Body of pancreas (tissue), 4 donors: ENCODE measurements at regions not wholly inside any gene's neighbourhood (a gene's known extent, or its start where the extent isn't known, plus 50 kb on each side); places are given as distances from the start of the nearest gene placed in this dataset.

ENCODE experiments used
- ATAC-seq: fragments of 150-250 bp; one replicate; pipeline ENCODE4 v1.9.1; 2016
- DNase-seq, 4 donors: peaks; one replicate each; pipeline ENCODE4 v3.0.0-alpha.2; 2019
- H3K27ac ChIP-seq, 4 donors: fragments of 200-600 bp; sonication (generic); 1 replicate in 3 of 4; 2 replicates in 1 of 4; pipeline versions ENCODE4 v1.5.1 to v1.6.1; 2016 to 2019; ENCODE audit warnings: mild to moderate bottlenecking in 1 of 4, mixed read lengths in 1 of 4, moderate library complexity in 1 of 4
- H3K27me3 ChIP-seq, 2 donors: fragments of 200-600 bp; sonication (generic); one replicate each; pipeline ENCODE4 v1.6.0; 2016; ENCODE audit warnings: mild to moderate bottlenecking in 1 of 2
- H3K36me3 ChIP-seq, 2 donors: fragments of 200-600 bp; sonication (generic); replicated peaks in 1 of 2; 2 replicates each; pipeline ENCODE4 v1.5.1; 2016; ENCODE audit warnings: low read depth in 2 of 2; ENCODE audit not compliant: insufficient read depth in 1 of 2
- H3K4me1 ChIP-seq: fragments of 200-600 bp; sonication (generic); one replicate; pipeline ENCODE4 v1.6.0; 2016
- H3K4me3 ChIP-seq, 2 donors: fragments of 200-600 bp; sonication (generic); 1 replicate in 1 of 2; 2 replicates in 1 of 2; pipeline ENCODE4 v1.5.1; 2016 to 2019
- H3K9me3 ChIP-seq, 3 donors: fragments of 200-600 bp; sonication (generic); 1 replicate in 2 of 3; 2 replicates in 1 of 3; pipeline ENCODE4 v1.5.1; 2016
- CTCF ChIP-seq, 7 experiments: fragments of 450-650 bp in 4 of 7; fragments of 200-600 bp in 3 of 7; sonication (generic) in 3 of 7; IDR thresholded peaks; one replicate each; pipeline ENCODE4 v1.5.1; 2016 to 2019; ENCODE audit warnings: antibody characterized with exemption in 7 of 7
- POLR2A ChIP-seq, 3 donors: fragments of 450-650 bp; IDR thresholded peaks; one replicate each; pipeline ENCODE4 v1.6.1; 2016; ENCODE audit warnings: antibody characterized with exemption in 3 of 3, mild to moderate bottlenecking in 2 of 3
- WGBS, 2 donors: methylation state at CpG; one replicate each; pipeline ENCODE4 v1.1.5; 2017; 5-methylcytosine and 5-hydroxymethylcytosine counted together
- intact Hi-C: fragments of 100-400 bp; cut with DNase I; formaldehyde crosslinking; loops from one replicate; pipeline ENCODE4 v1.15.1; 2023

GRCh38 chr3:102161384-102162006 is 273.3 kb upstream of the ZPLD1 start:
- ATAC-seq, result no peak
- no peak for DNase-seq
- H3K27me3 ChIP-seq, result no peaks in the 10 kb centered on the region
- no peaks in the 10 kb centered on the region for H3K36me3 ChIP-seq
- WGBS, 2 donors, result 85 to 87% methylated on average over 5 of the region's 5 CpGs
- no peaks in the 10 kb centered on the region for H3K9me3 ChIP-seq
- intact Hi-C loops, result no loop called here
- H3K4me1 ChIP-seq, result peaks cover 20% of the 10 kb centered on the region
- no peak overlapping the region for H3K27ac ChIP-seq
- H3K4me3 ChIP-seq, result no peak overlapping the region
- TF ChIP-seq CTCF (IDR thresholded peaks at IDR 0.05), result no peak
- no peak for TF ChIP-seq POLR2A (IDR thresholded peaks at IDR 0.05)

DNA sequence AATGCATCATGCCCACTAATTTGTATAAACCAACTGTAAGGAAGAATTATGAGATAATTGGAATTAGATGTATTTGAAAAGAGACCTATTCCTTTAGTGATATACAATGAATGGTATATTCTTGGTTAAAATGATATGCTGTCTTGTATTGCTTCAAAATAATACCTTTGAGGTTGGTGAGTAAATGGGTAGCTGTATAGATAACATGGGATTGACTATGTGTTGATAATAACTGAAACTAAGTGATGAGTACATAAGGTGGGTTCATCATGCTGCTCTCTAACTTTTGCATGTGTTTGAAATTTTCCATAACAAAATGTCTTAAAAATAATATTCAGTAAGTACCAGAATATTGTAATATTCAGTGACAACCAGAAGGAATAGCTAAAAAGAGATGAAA is 272.6 kb upstream of the ZPLD1 start:
- Histone ChIP-seq H3K4me1 (peaks cover 17% of the 10 kb centered on the region), H3K4me3 (no peak overlapping the region), H3K36me3 (no peaks in the 10 kb centered on the region), H3K27ac (peak overlapping the region in 1 of 4 donors; percentile 48), H3K27me3 (no peaks in the 10 kb centered on the region), H3K9me3 (no peaks in the 10 kb centered on the region)
- intact Hi-C loops, result no loop called here
- TF ChIP-seq CTCF (IDR thresholded peaks at IDR 0.05) (no peak), POLR2A (IDR thresholded peaks at IDR 0.05) (no peak)
- no peak for DNase-seq
- ATAC-seq, result no peak

DNA sequence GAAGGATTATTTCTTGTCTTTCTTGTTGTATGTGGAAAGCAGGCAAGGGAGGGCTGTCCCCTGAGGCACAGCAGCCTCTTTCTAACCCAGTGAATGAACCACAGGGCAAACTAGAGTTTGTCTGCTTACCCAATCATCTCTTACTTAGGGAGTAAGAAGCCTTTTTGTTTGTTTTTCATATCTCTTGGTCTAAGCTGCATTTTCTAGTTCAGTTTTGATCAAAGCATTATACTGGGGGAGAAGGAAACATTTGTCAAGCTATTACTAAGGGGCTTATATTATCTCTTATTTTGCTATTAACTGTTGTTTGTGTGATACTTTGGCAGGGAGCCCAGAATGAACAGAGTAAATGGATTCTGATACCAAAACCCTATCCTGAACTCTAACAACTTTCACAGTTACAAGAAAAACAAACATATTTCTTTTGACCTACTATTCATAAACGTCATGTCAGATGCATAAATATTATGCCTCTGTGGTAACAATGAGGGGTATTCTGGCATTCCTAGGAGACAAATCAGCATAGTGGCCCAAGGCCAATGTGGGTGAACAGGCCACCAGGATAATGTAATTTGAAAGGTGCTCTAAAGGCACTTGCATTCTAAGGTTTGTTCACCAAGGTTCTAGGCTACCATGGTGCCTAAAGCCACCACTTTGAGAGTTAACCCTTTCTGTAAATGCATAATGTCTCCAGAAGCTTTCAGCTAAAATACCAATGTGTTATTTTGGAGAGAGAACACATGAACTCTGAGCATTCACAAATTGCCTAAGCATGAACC is 271.6 kb upstream of the ZPLD1 start:
- no peaks in the 10 kb centered on the region for H3K36me3 ChIP-seq
- H3K4me3 ChIP-seq, result no peak overlapping the region
- no peaks in the 10 kb centered on the region for H3K9me3 ChIP-seq
- H3K27me3 ChIP-seq, result no peaks in the 10 kb centered on the region
- TF ChIP-seq CTCF (IDR thresholded peaks at IDR 0.05), result no peak
- no peak for TF ChIP-seq POLR2A (IDR thresholded peaks at IDR 0.05)
- DNase-seq (peak; percentile 26 to 41 (median 40)), ATAC-seq (peak; percentile 86)
- 0% methylated on average over 1 of the region's 1 CpG for WGBS, 2 donors
- H3K4me1 ChIP-seq, result peaks cover 17% of the 10 kb centered on the region
- intact Hi-C loops, result no loop called here
- H3K27ac ChIP-seq, result peak overlapping the region in 3 of 4 donors; percentile 29 to 63 (median 48)

- H3K4me1 ChIP-seq, result peaks cover 17% of the 10 kb centered on the region
- no peaks in the 10 kb centered on the region for H3K36me3 ChIP-seq
- DNase-seq, result no peak
- no peaks in the 10 kb centered on the region for H3K27me3 ChIP-seq
- ATAC-seq, result no peak
- intact Hi-C loops, result no loop called here
- no peaks in the 10 kb centered on the region for H3K9me3 ChIP-seq
- TF ChIP-seq POLR2A (IDR thresholded peaks at IDR 0.05) (no peak), CTCF (IDR thresholded peaks at IDR 0.05) (no peak)
- WGBS, 2 donors, result 66 to 78% methylated on average over 4 of the region's 4 CpGs
- H3K4me3 ChIP-seq, result no peak overlapping the region
- peak overlapping the region in 3 of 4 donors; percentile 29 to 63 (median 48) for H3K27ac ChIP-seq
These were observed 271.0 kb upstream of the ZPLD1 start for GRCh38 chr3:102163818-102164154.

DNA sequence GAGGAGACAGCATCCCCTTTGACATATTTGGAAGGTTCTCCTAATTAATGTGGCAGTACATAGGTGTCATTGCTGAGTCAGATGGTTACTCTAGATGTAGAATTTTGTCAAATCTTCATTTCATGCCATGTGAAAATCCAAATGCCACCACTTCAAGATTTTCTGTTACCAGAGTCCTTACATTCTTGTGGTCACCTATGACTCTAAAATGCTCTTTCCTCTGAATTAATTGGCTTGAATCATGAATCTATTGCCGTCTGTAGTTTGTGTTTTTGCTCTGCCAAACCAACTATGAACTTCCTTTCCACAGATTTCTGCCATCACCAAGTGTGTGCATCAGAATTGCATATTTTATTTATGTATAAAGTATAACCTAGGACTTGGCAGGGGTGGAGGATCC is 269.4 kb upstream of the ZPLD1 start:
- Histone ChIP-seq H3K27ac (no peak overlapping the region), H3K9me3 (no peaks in the 10 kb centered on the region), H3K4me1 (peaks cover 17% of the 10 kb centered on the region), H3K36me3 (no peaks in the 10 kb centered on the region), H3K27me3 (no peaks in the 10 kb centered on the region), H3K4me3 (no peak overlapping the region)
- 92 to 96% methylated on average over 1 of the region's 1 CpG for WGBS, 2 donors
- intact Hi-C loops, result no loop called here
- no peak for DNase-seq
- no peak for TF ChIP-seq POLR2A (IDR thresholded peaks at IDR 0.05)
- TF ChIP-seq CTCF (IDR thresholded peaks at IDR 0.05), result no peak
- ATAC-seq, result no peak
